Smooth muscle cell (in vitro differentiated cells): ENCODE measurements at regions not wholly inside any gene's neighbourhood (a gene's known extent, or its start where the extent isn't known, plus 50 kb on each side); places are given as distances from the start of the nearest gene placed in this dataset.

ENCODE experiments used
- DNase-seq: peaks from one replicate; lab custom pipeline; 2025; ENCODE audit not compliant: unreplicated experiment; lab: John Stamatoyannopoulos, UW
- H2AFZ ChIP-seq: fragments of 200-600 bp; sonication (generic); 2 replicates; pipeline ENCODE4 v1.6.0; 2016; ENCODE audit warnings: antibody characterized with exemption, low read depth, mild to moderate bottlenecking
- H3F3A ChIP-seq: fragments of 200-600 bp; sonication (generic); 2 replicates; pipeline ENCODE4 v1.6.0; 2017; ENCODE audit warnings: antibody characterized with exemption, low read depth
- H3K27ac ChIP-seq: fragments of 200-600 bp; sonication (generic); 2 replicates; pipeline ENCODE4 v1.5.1; 2016; ENCODE audit warnings: low read depth, mild to moderate bottlenecking
- H3K27me3 ChIP-seq: fragments of 200-600 bp; sonication (generic); 2 replicates; pipeline ENCODE4 v1.6.1; 2016; ENCODE audit warnings: low read depth, mild to moderate bottlenecking
- H3K36me3 ChIP-seq: fragments of 200-600 bp; sonication (generic); 2 replicates; pipeline ENCODE4 v1.5.1; 2016; ENCODE audit warnings: low read depth
- H3K4me1 ChIP-seq: fragments of 200-600 bp; sonication (generic); 2 replicates; pipeline ENCODE4 v1.5.1; 2016; ENCODE audit warnings: low read depth
- H3K4me2 ChIP-seq: fragments of 200-600 bp; sonication (generic); 2 replicates; pipeline ENCODE4 v1.6.0; 2016; ENCODE audit warnings: mild to moderate bottlenecking
- H3K4me3 ChIP-seq: fragments of 200-600 bp; sonication (generic); 2 replicates; pipeline ENCODE4 v1.5.1; 2016; ENCODE audit warnings: mild to moderate bottlenecking
- H3K79me2 ChIP-seq: fragments of 200-600 bp; sonication (generic); 2 replicates; pipeline ENCODE4 v1.6.0; 2016; ENCODE audit warnings: low read depth, mild to moderate bottlenecking
- H3K9ac ChIP-seq: fragments of 200-600 bp; sonication (generic); 2 replicates; pipeline ENCODE4 v1.6.0; 2016; ENCODE audit warnings: low read depth
- H3K9me3 ChIP-seq: fragments of 200-600 bp; sonication (generic); replicated peaks from 2 replicates; pipeline ENCODE4 v1.5.1; 2016; ENCODE audit warnings: low read depth
- H4K20me1 ChIP-seq: fragments of 200-600 bp; sonication (generic); 2 replicates; pipeline ENCODE4 v1.6.0; 2016; ENCODE audit warnings: low read depth
- WGBS: methylation state at CpG from one replicate; pipeline ENCODE4 v1.1.7; 2016; ENCODE audit warnings: low lambda C conversion rate; 5-methylcytosine and 5-hydroxymethylcytosine counted together
- TF ChIP-seq, protein P1 (sequence below): fragments of 200-600 bp; sonication (generic); IDR thresholded peaks from 2 replicates; pipeline ENCODE4 v1.5.1; 2017; ENCODE audit warnings: borderline replicate concordance, mild to moderate bottlenecking, antibody characterized with exemption; ENCODE audit not compliant: insufficient read depth, poor library complexity, severe bottlenecking

DNA sequence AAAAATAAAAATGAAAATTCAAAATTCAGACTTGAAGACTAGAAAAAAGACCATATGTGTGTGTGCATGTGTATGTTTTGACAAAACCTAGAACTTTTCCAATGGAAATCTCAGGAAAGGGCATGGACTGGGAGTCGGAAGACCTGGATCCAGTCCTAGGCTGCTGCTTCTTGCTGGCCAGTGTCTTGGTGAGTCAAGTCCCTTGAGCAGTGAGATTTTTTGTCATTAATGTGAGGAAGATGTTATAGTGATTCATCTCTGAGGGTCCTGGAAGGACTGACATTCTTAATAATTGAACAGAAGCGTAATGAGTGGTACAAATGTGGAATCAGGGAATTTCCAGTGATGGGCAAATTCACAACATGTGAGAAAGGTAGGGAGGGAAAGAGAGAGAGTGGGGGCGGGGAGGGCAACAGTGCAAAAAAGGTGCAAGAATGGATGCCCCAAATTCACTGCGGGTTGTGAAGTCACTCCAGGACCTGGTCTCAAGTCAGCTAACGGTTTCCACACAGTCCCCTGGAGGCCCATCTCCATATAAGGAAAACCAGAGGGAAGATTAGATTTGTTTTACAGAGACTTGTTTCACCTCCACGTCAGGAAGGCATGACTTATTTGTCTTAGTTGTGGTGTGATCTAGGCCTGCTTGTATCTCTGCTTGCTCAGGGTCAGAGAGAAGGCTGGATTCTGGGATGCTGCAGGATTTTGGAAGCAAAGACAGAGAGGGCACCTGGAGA, 201.7 kb downstream of the BUB3 start:
- H3K9ac ChIP-seq = no peak overlapping the region
- WGBS = 67% methylated on average over 6 of the region's 6 CpGs
- no peak for DNase-seq
- TF ChIP-seq, protein P1, sequence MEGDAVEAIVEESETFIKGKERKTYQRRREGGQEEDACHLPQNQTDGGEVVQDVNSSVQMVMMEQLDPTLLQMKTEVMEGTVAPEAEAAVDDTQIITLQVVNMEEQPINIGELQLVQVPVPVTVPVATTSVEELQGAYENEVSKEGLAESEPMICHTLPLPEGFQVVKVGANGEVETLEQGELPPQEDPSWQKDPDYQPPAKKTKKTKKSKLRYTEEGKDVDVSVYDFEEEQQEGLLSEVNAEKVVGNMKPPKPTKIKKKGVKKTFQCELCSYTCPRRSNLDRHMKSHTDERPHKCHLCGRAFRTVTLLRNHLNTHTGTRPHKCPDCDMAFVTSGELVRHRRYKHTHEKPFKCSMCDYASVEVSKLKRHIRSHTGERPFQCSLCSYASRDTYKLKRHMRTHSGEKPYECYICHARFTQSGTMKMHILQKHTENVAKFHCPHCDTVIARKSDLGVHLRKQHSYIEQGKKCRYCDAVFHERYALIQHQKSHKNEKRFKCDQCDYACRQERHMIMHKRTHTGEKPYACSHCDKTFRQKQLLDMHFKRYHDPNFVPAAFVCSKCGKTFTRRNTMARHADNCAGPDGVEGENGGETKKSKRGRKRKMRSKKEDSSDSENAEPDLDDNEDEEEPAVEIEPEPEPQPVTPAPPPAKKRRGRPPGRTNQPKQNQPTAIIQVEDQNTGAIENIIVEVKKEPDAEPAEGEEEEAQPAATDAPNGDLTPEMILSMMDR = no peak
- no peaks in the 10 kb centered on the region for H3F3A ChIP-seq
- no peak overlapping the region for H3K4me3 ChIP-seq
- no peaks in the 10 kb centered on the region for H4K20me1 ChIP-seq
- peaks cover 29% of the 10 kb centered on the region for H3K4me1 ChIP-seq
- H3K36me3 ChIP-seq = no peaks in the 10 kb centered on the region
- no peak overlapping the region for H3K27ac ChIP-seq
- no peaks in the 10 kb centered on the region for H3K9me3 ChIP-seq
- no peak overlapping the region for H3K4me2 ChIP-seq
- H2AFZ ChIP-seq = no peak overlapping the region
- no peaks in the 10 kb centered on the region for H3K79me2 ChIP-seq
- H3K27me3 ChIP-seq = no peaks in the 10 kb centered on the region

DNA sequence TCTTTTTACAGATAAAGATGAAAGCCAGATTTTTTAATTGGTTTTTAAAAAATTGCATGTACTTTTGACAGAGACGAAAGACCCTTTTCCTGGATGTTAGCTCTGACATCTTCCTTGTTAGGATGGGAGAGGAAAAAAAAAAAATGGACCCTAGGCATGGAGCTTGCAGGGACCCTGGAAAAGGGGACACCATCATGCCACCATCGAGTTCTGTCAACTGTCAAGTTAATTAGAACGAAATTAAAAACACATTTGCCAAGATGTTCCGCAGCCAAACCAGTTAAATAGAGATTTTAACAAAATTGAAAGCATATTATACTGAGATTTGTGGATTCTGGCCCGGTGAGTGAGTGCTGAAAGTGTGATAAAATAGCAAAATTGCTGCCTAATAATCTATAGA, 202.6 kb downstream of the BUB3 start:
- Histone ChIP-seq H2AFZ (no peak overlapping the region), H3K4me3 (no peak overlapping the region), H3K27me3 (no peaks in the 10 kb centered on the region), H3K36me3 (no peaks in the 10 kb centered on the region), H4K20me1 (no peaks in the 10 kb centered on the region), H3K27ac (no peak overlapping the region), H3F3A (no peaks in the 10 kb centered on the region), H3K9ac (no peak overlapping the region), H3K4me1 (peaks cover 29% of the 10 kb centered on the region), H3K9me3 (no peaks in the 10 kb centered on the region), H3K4me2 (no peak overlapping the region), H3K79me2 (no peaks in the 10 kb centered on the region)
- WGBS = 87% methylated on average over 5 of the region's 5 CpGs
- TF ChIP-seq, protein P1 = no peak
- DNase-seq = no peak

DNA sequence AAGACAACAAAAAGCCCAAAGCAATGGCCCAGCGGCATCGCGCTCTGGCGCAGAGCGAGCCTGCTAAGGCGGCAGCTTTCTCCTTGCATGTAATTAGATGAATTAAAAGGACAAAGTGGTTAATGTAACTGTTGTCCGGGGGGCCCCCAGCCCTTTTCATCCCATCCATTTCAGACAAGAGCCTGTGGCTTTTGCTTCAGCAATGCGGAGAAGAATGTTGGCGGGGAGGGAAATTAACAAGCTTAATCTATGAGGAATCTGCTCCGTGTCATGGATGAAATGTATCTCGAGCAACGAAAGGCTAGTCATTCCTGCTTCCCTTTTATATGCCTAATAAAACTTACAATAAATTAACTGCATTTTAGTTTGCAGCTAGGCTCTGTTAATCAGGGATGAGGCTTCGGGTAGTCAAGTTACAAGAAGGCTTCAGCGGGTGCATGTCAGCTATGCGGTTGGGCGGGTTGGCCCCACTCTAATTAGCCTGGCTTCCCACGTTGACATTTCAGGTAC, 203.3 kb downstream of the BUB3 start:
- DNase-seq = no peak
- TF ChIP-seq, protein P1 = no peak
- Histone ChIP-seq H3K4me3 (no peak overlapping the region), H3K9ac (no peak overlapping the region), H3F3A (no peaks in the 10 kb centered on the region), H2AFZ (no peak overlapping the region), H3K79me2 (no peaks in the 10 kb centered on the region), H3K27ac (no peak overlapping the region), H3K9me3 (no peaks in the 10 kb centered on the region), H4K20me1 (no peaks in the 10 kb centered on the region), H3K27me3 (no peaks in the 10 kb centered on the region), H3K36me3 (no peaks in the 10 kb centered on the region), H3K4me1 (peaks cover 29% of the 10 kb centered on the region), H3K4me2 (no peak overlapping the region)
- 54% methylated on average over 17 of the region's 17 CpGs for WGBS

DNA sequence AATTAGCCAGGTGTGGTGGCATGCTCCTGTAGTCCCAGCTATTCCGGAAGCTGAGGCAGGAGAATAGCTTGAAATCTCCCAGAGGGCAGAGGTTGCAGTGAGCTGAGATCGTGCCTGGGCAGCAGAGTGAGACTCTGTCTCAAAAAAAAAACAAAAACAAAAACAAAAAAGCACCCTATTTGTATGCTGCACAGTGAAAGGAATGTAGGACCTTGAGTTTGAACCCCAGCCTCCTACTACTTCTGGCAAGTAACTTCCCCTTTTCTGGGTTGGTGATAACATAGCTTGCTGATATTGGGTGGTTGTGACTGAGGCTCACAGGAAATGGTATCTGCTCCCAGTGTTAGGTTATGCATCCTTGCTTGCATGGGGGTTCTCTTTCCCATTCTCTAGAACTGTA, 205.3 kb downstream of the BUB3 start:
- Histone ChIP-seq H3K27ac (no peak overlapping the region), H2AFZ (no peak overlapping the region), H3K27me3 (no peaks in the 10 kb centered on the region), H3K36me3 (no peaks in the 10 kb centered on the region), H3K9me3 (no peaks in the 10 kb centered on the region), H3K9ac (no peak overlapping the region), H3K4me1 (peaks cover 21% of the 10 kb centered on the region), H4K20me1 (no peaks in the 10 kb centered on the region), H3F3A (no peaks in the 10 kb centered on the region), H3K79me2 (no peaks in the 10 kb centered on the region), H3K4me3 (no peak overlapping the region), H3K4me2 (no peak overlapping the region)
- 98% methylated on average over 2 of the region's 2 CpGs for WGBS
- DNase-seq = no peak
- TF ChIP-seq, protein P1 = no peak
